Fibroblast of the conjunctiva (primary cell): ENCODE measurements at regions not wholly inside any gene's neighbourhood (a gene's known extent, or its start where the extent isn't known, plus 50 kb on each side); places are given as distances from the start of the nearest gene placed in this dataset.

ENCODE experiments used
- DNase-seq: peaks from one replicate; pipeline ENCODE4 v3.0.0-alpha.2; 2010; ENCODE audit warnings: low read depth

- no peak for DNase-seq
These were observed 58.9 kb upstream of the RGS18 start for GRCh38 chr1:192099328-192099727.

- DNase-seq: no peak
These were observed 57.4 kb upstream of the RGS18 start for GRCh38 chr1:192100686-192101468.

GRCh38 chr1:192104128-192104527 is 54.1 kb upstream of the RGS18 start:
- no peak for DNase-seq

GRCh38 chr1:192104852-192105251 is 53.4 kb upstream of the RGS18 start:
- no peak for DNase-seq

- no peak for DNase-seq
These were observed 50.1 kb upstream of the RGS18 start for GRCh38 chr1:192108161-192108560.
